Superior temporal gyrus (tissue), 1 donor: ENCODE measurements at regions not wholly inside any gene's neighbourhood (a gene's known extent, or its start where the extent isn't known, plus 50 kb on each side); places are given as distances from the start of the nearest gene placed in this dataset.
A peak's percentile ranks its signal among the peaks of the same experiment; 100 is the strongest.

Experiments used
- DNase-seq: peaks from one replicate; pipeline ENCODE4 v3.0.0-alpha.2; 2016; ENCODE audit errors: extremely low spot score

DNA sequence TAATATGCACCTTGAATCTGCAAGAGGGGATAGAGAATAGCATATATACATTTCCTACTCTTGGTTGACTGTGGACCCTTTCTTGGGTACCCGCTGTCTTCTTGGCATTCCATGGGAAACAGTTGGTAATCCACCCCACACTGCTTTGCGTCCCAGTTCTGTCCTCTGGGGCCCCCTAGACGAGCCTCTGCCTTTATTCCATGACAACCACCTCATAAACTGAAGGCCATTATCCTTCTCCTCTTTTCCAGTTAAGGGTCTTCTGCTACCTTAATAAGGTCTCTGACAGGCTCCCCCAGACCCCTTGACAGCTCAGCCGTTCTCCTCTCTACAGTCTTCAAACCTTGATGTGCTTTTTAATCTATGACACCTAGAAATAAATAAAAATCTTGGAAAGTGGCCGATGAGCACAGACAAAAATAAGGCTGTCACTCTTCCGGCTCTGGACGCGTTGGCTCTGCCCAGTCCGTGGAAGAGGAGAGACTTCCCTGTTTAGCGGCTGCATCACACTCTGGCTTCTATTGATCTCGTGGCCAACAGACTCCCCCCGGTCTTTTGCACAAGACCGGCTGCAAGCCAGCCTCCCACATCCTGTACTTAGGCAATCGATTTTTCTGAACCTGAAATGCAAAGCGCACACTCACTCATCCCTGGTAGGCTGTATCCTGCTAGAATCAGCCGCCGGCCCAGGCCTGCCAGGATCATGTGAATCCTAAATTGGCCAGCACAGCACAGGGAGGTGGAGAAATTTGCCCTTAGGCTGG is 251.0 kb upstream of the TLE3 start:
- peak; percentile 13 for DNase-seq

DNA sequence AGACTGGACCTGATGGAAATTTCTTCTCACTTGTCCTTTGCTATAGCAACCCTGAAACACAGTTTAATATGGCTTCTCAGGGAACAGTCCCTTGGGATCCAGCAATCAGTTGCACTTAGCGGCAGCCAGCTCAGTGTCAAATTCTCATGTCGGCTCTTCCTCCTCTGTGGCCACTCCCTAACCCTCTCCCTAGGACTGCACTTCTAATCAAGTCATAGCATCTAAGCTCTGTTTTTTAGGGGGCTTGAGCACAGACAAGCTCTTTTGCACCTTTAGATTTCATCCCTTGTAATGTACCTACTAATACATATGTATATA is 250.5 kb upstream of the TLE3 start:
- DNase-seq = no peak

DNA sequence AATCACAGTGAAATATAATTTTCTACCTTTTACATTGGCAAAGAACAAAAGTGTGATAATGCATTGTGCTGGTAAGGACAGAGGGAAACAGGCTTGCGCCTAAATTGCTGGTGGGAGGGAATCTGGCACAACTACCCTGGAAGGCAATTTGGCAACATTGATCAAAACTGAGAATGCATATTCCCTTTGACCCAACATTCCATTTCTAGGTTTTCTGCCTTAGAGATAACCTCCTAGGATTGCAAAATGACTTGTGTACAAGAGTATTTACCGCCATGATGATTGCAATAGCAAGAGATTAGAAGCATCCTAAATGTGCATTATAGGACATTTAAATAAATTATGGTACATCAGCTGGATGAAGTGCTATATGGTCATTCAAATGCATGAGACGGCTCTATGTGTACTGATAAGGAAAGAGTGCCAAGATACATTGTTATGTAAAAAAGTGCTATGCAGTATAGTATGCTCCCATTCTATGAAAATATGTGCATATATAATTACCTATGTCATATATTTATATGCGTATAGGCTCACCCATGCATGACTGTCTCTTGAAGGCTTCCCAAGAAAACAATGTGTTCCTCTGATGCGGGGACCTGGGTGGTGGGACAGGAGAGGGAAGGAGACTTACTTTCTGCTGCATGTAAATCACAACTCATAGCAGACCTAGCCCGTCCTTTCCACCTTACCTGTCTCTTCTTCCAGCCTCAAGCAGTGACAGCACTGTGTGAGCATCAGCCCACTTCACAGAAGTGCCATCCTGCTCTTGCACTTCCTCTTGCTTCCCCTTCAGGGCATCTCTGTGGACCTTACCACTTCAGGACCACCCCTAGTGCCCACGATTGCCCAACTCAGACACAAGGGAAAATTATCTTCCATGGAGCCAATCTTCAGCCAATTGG is 249.9 kb upstream of the TLE3 start:
- no peak for DNase-seq

DNA sequence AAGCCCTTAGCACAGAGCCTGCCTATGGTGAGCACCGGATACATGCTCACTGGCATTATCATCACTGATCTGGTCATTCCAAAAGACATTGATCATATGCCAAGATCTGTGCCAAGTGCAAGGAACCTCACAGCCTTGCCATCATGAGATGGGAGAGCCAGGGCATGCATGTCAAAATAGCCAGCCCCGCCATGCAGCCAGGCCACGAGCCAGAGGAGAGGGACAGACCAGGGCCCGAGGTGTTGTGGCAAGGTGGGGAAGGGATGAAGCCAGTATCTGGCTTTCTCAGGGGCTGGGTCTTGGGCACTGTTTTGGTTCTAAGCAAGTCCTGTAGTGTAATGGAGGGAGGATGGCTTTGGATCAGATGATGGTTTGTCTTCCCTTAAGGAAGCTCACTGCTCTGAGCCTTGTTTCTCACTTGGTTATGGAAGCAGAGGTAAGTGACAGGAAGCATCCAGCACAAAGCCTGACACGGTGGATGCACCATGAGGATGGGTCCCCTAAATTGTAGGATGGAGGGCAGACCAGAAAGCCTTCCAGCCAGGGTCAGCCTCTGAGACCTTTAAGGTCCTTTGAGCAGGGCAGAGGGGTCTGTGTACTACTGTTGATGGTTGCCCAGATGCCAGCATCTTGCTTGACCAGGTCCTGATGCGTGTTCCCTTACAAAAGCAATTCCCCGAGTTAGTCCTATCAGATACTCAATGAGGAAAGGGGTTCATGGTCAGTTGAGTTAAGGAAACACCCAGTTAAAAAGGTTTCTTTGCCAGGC is 247.7 kb upstream of the TLE3 start:
- DNase-seq = no peak

DNA sequence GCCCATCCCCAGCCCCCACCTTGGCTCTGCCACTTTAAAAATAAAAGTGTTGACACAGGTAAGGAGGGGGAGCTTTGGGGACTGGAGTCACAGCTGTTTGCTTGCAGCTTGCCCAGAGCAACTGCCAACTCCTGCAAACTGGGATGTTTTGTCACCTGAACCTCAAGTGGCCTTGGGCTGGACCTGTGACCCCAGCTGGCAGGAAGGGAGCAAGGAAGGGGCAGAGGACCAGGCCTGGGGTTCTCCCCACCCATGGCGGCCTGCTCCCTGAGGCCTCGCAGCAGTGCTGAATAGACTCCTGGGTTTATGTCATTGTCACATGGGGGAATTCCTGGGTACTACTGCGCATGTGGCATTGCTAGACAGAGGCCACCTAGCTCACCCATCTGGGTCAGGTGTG is 246.9 kb upstream of the TLE3 start:
- DNase-seq = no peak

DNA sequence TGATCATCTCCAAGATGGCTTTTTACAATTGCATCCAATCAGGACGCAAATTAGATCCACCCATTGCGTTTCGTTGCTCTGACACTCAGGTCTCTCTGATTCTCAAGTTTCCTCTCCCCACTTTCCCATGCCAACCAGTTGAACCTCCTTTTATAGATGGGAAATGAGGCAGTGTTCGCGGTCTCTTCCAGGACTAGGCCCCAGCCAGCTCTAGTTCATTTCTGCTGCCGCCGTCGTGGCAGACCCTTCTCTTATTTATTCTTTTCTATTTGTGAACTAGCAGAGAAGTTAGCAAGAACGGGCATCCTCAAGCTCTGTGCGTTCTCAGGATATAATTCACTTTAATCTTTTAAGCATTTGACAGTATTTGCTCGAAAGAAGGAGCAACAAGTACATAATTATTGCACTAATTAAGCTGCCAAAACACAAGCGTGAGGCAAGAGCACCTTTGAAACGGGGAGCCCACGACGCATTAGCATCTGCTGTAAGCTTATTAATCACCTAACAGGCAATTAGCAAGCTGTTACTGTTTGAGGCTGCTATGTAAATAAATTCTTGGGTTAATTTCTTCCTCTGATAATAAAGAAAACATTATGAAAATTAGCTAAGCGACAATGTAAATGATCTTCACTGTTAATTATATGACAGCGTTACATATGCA is 246.4 kb upstream of the TLE3 start:
- DNase-seq = no peak

DNA sequence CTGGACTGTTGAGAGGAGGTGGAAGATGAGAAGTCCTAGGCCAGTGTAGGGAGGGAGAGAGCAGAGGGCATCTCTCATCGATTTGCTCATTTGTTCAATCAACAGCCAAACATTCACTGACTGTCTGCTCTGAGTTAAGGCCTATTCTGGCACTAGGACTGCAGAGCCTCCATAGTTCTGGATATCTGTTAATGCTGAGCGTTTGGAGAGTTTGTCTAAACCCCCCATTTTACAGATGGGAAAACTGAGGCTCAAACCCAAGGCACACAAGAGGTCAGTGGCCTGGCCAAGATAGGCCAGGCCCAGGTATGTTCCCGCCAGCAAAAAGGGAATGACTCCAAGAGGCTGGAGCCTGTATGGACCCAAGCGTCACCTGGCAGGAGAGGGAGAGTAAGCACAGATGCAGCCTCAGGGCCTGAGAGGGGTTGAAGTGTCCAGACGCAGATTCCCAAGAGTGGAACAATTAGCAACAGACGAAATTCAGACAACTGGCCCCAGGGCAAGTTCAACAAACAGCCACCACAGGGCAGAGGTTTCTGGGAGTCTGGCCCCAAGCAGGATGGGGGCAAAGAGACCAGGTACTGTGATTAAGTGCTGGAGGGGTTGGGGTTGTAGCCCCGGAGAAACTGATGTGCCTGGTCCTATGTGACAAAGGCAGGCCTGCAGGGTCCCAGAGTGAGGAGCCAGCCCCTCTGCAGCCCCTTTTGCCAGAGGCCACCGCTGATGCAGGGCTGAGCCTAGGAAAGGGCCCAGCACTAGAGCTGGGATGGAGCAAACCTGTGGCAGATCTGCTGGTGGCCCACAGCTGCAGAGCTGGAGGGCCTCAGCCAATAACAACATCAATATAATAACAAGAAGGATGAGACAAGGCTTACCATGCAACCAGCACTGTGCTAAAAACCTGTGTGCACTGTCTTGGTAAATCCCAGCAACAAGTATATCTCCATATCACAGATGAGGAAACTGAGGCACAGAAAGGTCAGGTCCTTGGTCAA is 245.1 kb upstream of the TLE3 start:
- no peak for DNase-seq

DNA sequence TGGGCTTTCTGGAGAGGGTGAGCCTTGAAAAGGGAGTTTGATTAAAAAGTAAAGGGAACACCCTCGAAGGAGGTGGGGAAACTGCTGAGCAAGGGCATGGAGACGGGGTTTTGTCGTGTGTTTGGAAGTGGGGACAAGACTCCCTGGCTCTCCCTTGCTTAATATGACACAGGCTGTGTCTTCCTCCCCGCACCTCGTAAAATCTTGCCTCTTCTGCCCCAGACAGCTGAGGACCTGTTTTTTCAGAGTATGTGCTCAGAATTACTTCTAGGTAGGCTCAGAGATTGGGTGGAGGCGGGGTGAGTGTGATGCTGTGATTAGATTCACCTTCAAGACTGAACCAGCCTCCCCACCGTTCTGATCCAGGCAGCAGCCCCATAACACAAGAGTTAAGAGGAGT is 244.4 kb upstream of the TLE3 start:
- no peak for DNase-seq

DNA sequence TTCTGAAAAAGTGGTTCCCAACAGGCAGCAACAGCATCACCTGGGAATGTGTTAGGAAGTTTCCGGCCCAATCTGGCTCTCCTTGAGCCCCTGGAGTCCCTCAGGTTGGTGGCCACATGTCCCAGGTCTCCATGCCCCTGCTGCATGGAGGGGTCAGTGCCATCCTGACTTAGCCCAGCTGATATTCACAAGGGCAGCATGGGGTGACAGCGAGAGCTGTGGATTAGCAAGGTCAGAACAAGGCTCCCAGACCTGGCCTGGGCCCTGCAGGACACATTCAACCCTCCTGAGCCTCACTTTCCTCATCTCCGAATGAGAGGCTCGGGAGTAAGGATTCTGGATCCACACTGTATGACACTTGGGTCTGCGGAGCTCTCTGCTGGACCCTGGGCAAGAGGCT is 243.8 kb upstream of the TLE3 start:
- no peak for DNase-seq

DNA sequence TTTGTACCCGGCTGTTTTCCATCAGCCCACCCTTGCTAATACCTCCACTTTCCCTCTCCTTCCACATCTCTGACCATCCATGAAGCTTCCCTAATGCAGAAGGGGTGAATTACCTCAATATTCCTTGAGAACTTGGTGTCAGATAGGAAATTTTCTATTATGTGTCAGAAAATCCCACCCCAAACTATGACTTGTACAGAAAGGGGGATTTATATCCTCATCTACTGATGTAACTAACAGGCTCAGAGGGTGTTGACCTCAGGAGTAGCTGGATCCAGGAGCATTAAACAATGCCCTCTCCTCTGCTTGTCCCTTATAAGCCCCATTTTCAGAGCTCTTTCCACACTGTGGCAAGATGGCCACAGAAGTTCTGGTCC is 242.8 kb upstream of the TLE3 start:
- no peak for DNase-seq

DNA sequence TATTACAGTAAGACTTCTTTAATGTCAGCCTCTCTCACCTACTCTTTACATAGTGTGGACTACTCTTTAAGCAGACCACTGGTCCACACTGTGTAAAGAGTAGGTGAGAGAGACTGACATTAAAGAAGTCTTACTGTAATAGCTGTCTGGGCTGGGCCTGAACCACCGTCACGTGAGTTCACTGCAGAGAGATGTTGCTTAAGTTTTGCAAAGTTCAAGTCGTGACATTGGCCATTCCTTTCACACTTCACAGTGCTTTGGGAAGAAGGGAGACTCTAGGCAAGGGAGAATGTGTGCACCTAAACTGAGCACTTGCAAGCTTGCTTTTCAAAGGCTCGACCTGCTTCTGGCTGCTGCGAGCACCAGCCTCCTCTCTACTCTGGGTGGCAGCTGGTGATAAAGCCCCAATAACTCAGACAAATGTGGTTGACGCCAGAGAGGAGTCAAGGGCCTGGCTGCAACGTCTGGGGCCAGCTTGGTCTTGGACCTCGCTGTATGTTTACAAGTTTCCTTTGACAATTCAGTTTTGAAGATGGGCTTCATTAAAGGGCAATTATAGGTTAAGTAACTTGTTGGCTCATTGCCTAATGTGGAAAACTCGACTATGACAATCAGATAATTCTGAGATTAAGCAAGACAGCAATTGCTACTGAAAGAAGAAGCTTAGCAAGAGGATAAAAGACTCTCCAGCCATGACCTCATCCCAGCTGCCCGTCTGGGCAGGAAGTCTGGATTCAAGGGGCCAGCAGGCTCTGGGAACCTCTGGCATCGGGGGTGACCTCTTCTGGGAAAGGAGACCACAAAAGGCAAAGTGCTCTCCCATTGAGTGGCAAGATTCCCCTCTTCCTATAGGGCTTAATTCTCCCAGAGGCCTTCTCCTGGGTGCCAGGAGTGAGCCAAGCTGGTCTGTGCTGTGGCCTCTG is 242.1 kb upstream of the TLE3 start:
- no peak for DNase-seq

DNA sequence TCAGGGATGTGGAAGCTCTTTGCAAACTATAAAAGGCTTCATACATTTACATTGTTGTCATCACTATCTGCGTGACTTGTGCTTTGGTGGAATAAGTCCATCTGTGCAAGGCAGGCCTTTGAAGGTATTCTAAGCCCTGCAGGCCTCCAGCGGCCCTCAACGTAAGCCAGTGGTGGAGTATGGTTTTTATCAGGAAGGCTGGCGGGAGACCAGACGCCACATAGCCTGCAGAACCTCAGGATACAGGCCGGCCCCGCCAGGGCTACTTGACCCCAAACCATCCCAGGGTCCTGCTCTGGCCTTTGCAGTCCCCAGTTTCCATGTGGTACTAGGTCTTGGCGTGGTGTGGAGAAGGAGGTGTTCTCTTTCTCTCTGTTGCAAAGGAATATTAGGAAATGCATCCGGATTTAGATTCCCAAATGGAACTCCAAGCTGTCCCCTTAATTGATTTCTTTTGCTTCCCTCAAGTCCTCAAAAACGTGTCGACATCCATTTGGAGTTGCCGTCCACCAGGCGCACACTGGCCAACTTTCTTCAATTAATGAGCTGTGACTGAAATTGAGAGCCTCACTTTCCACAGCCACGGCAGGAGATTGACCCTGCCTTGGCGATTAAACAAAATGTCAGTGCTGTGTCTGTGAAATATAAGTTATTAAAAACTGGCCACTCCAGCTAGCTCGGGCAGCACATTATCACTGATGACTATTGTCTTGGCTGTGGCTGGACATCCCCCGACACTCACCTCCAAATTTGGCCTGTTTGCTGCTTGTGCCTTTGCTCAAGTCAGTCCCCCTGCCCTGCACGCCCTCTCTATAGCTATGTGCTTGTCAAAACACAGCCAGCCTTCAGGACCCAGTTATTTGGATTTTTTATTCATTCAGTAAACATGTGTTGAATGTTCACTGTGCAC is 239.8 kb upstream of the TLE3 start:
- no peak for DNase-seq

DNA sequence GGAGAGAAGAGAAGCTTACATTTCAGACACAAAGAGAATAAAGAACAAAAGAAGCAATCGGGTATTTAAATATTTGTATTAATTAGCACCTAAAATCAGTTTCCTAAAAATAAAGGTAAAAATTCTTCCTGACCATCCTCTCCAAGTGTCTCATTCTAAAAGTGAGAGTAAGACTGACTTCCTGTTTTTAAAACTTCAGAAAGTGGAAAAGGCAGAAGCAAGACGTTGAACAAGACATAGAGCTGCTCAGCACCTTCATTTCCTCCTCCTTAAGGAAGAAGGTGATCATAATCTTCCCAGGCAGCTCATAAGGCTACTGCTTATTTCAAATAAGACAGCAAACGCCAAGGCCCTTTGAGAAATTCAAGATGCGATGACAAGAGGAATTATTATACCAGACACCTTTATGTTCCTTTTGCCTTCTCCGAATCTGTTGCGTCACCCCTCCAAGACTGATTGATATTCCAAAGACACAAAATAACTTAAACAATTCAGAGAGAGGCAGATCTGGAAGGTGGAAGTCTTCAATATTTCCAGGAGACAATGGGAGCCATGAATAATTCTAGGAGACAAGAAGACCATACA is 238.8 kb upstream of the TLE3 start:
- DNase-seq = no peak

DNA sequence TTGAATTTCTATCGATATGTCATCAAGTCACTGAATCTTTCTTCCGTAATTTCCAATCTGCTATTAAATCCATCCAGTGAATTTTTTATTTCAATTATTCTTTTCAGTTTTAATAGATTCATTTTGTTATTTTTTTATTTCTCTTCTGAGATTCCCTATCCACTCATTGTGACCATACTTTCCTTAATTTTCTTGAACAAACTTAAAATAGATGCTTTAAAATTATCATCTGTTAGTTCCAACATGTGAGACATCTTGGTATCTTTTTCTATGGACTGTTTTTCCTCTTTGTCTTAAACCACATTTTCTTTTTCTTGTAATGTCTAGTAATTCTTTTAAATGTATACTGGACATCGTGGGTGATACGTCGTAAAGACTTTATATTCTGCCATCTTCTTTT is 236.6 kb upstream of the TLE3 start:
- no peak for DNase-seq

DNA sequence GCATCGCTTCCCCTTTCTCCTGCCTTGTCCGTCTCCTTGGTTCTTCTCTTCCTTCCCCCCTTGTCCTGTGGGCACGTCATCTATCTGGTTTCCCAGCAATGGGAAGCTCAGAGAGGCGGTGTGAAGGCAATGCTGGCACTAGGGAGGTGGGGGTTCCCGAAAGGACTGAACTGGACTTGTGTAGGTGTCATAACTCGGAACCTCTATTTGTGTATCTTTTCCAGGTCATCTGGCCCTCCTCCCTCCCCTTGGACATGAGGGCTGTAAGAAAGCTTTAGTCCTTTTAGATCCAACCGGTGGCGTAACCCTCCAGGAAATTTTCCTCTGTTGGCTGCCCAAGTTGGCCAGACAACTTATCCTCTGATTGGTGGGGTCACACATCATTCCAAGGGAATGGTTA is 231.5 kb upstream of the TLE3 start:
- no peak for DNase-seq

DNA sequence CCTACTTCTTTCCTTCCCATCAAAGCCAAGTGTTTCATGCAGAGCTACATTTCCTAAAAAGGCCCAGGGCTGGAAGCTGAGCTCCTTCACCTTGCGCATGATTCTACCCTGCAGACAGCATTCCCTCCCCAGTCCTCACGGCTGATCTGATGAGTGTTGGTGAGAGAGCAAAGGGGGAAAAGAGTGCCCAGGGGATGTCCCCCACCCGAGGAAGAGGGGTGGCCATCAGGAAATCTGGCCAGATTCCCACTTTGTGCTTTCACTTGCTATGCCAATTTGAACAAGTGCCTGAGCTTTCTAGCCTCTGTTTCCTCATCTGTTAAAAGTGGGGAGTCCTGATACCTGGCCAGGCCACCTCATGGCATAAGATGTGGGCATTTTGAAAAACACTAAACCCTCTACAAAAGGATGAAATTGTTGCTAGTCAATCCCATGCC is 231.0 kb upstream of the TLE3 start:
- no peak for DNase-seq

DNA sequence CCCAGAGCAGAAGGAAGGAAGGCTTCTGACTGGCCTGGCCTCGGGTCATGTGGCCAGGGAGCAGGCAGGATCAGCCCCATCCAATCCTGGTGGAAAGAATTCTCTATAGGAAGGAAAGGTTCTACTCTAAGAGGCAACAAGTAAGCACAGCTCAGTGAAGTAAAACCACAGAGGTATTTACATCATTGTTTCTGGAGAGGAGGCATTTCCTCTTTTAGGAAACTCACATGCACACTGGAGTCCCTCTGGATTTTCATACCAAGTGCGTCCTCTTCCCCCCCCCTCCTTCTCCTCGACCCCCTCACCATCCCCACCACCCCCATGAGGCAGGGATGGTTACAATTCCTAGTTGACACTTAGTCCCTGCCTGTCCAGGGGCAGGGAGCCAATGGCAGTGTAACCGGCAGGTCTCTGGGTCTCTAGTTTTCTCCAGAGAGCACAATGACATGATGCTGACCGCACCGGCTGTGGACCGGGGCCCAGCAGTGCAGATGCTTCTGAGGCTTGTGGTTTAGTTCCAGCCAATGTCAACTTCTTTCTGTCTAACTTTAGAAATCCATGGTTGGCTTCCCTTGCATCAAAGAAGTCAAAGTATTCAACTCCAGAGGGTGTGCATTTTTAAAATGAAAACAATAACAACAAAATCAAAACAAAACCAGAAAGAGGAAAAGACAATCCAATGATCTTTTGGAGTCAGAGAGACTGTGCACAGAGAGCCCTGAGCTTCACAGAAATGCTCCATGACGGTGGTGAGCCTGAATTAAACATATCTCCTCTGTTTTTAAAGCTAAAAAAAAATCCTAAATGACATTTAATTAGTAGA is 230.3 kb upstream of the TLE3 start:
- no peak for DNase-seq
